ENCODE measurements at regions not wholly inside any gene's neighbourhood (a gene's known extent, or its start where the extent isn't known, plus 50 kb on each side); places are given as distances from the start of the nearest gene placed in this dataset.

GRCh38 chr1:56331892-56332567 lies 247.3 kb downstream of the PLPP3 start (continued):
- peak; percentile 55; the same call in 1 of the 2 replicates for TF ChIP-seq HNF1A (IDR thresholded peaks at IDR 0.05; ENCODE audit: low read depth)
- TF ChIP-seq HNF1A (CRISPR knock-in tag; IDR thresholded peaks at IDR 0.05; ENCODE audit: borderline replicate concordance), result peak; percentile 37; the same call in 1 of the 2 replicates
- no peak for TF ChIP-seq ZNF280B (CRISPR knock-in tag; IDR thresholded peaks at IDR 0.05; ENCODE audit: borderline replicate concordance)
- no peak for TF ChIP-seq KMT2B (CRISPR knock-in tag; IDR thresholded peaks at IDR 0.05)
- no peak for TF ChIP-seq ZNF20 (CRISPR knock-in tag; IDR thresholded peaks at IDR 0.05)
- TF ChIP-seq ZBED4 (CRISPR knock-in tag; IDR thresholded peaks at IDR 0.05; ENCODE audit: borderline replicate concordance), result no peak
- TF ChIP-seq NFATC3 (CRISPR knock-in tag; IDR thresholded peaks at IDR 0.05), result no peak
- TF ChIP-seq ZZZ3 (CRISPR knock-in tag; IDR thresholded peaks at IDR 0.05; ENCODE audit: borderline replicate concordance), result no peak
- TF ChIP-seq ZNF253 (CRISPR knock-in tag; IDR thresholded peaks at IDR 0.05; ENCODE audit: borderline replicate concordance), result no peak
- TF ChIP-seq STAT5B (CRISPR knock-in tag; IDR thresholded peaks at IDR 0.05), result no peak
- peak; percentile 39; the same call in 1 of the 2 replicates for TF ChIP-seq IRF2 (CRISPR knock-in tag; IDR thresholded peaks at IDR 0.05)
- no peak for TF ChIP-seq DNMT1 (CRISPR knock-in tag; IDR thresholded peaks at IDR 0.05)
- TF ChIP-seq ZBTB7B (CRISPR knock-in tag; IDR thresholded peaks at IDR 0.05), result peak; percentile 78; the same call in 1 of the 2 replicates
- TF ChIP-seq SALL2 (CRISPR knock-in tag; IDR thresholded peaks at IDR 0.05), result 0 out of 2 replicates have a peak, but pooled peaks have one; percentile 35
- no peak for TF ChIP-seq FOXM1 (CRISPR knock-in tag; IDR thresholded peaks at IDR 0.05)
- no peak for TF ChIP-seq ZNF468 (CRISPR knock-in tag; IDR thresholded peaks at IDR 0.05)
- peak; percentile 43; the same call in 1 of the 2 replicates for TF ChIP-seq DNMT3B (CRISPR knock-in tag; conservative IDR thresholded peaks at IDR 0.05)
- no peak for TF ChIP-seq PREB (CRISPR knock-in tag; IDR thresholded peaks at IDR 0.05)
- no peak for TF ChIP-seq ZNF235 (CRISPR knock-in tag; IDR thresholded peaks at IDR 0.05; ENCODE audit: borderline replicate concordance)
- TF ChIP-seq ZNF232 (CRISPR knock-in tag; IDR thresholded peaks at IDR 0.05; ENCODE audit: borderline replicate concordance), result no peak
